HEK293T (cell line): ENCODE measurements at regions not wholly inside any gene's neighbourhood (a gene's known extent, or its start where the extent isn't known, plus 50 kb on each side); places are given as distances from the start of the nearest gene placed in this dataset.

Source experiments
- FOXA1 ChIP-seq: fragments of 450-650 bp; IDR thresholded peaks from 2 replicates; pipeline ENCODE4 v1.6.1; 2016; ENCODE audit warnings: mild to moderate bottlenecking
- NFRKB ChIP-seq: fragments of 450-650 bp; IDR thresholded peaks from 2 replicates; pipeline ENCODE4 v1.6.1; 2016; ENCODE audit warnings: mild to moderate bottlenecking, moderate library complexity
- SUZ12 ChIP-seq: fragments of 450-650 bp; IDR thresholded peaks from 2 replicates; pipeline ENCODE4 v1.6.1; 2016; ENCODE audit warnings: mild to moderate bottlenecking
- TF ChIP-seq, protein P1 (sequence below): fragments of 450-650 bp; IDR thresholded peaks from 2 replicates; pipeline ENCODE4 v1.6.1; 2016

DNA sequence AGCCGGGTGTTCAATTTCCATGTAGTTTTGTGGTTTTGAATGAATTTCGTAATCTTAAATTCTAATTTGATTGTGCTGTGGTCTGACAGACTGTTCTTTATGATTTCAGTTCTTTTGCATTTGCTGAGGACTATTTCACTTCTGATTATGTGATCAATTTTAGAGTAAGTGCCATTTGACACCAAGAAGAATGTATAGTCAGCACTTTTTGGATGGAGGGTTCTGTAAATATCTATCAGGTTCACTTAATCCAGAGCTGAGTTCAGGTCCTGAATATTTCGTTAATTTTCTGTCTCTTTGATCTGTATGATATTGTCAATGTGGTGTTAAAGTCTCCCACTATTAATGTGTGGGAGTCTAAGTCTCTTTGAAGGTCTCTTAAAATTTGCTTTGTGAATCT lies 944.9 kb downstream of the TLE4 start:
- TF ChIP-seq FOXA1 (no peak), NFRKB (no peak), SUZ12 (no peak)
- TF ChIP-seq, protein P1, sequence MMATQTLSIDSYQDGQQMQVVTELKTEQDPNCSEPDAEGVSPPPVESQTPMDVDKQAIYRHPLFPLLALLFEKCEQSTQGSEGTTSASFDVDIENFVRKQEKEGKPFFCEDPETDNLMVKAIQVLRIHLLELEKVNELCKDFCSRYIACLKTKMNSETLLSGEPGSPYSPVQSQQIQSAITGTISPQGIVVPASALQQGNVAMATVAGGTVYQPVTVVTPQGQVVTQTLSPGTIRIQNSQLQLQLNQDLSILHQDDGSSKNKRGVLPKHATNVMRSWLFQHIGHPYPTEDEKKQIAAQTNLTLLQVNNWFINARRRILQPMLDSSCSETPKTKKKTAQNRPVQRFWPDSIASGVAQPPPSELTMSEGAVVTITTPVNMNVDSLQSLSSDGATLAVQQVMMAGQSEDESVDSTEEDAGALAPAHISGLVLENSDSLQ: no peak
